ENCODE measurements at regions not wholly inside any gene's neighbourhood (a gene's known extent, or its start where the extent isn't known, plus 50 kb on each side); places are given as distances from the start of the nearest gene placed in this dataset.
"Not testable (repeated sequence)": the region's sequence is repeated elsewhere in the genome, so short reads cannot be mapped to it uniquely, and the experiment has no call there.

DNA sequence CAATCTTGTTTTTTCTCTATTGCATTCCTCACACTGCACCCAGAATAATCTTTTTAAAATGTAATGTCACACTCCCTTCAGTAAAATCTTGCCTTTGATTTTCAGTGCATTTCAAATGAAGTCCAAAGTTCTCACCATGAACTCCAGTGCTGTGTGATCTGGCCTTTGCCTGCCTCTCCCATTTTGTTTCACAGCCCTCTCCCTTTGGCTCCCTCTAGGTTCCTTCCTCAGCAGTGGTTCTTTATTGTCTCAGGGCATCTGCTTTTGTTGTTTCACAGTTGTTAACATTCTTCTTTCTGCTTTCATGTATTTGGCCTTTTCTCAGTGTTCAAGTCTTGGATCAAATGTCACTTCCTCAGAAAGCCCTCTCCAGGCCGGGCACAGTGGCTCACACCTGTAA, 84.5 kb upstream of the AMN1 start:
- intact Hi-C loops (cut with DNase I; ENCODE audit: low total_unique reads) (no loop called here), in situ Hi-C loops (cut with MboI; ENCODE audit: low sequenced_read_pairs in 4 of 4) (no loop called here)
- Histone ChIP-seq H3K4me1 (no peaks in the 10 kb centered on the region), H3K27me3 (no peaks in the 10 kb centered on the region), H3K9me3 (no peaks in the 10 kb centered on the region), H3K27ac (no peak overlapping the region), H3K4me3 (no peak overlapping the region), H3K36me3 (no peaks in the 10 kb centered on the region)
- ATAC-seq: no peak
- DNase-seq: no peak
- no peak for TF ChIP-seq POLR2A (IDR thresholded peaks at IDR 0.05)
- TF ChIP-seq, protein P1, sequence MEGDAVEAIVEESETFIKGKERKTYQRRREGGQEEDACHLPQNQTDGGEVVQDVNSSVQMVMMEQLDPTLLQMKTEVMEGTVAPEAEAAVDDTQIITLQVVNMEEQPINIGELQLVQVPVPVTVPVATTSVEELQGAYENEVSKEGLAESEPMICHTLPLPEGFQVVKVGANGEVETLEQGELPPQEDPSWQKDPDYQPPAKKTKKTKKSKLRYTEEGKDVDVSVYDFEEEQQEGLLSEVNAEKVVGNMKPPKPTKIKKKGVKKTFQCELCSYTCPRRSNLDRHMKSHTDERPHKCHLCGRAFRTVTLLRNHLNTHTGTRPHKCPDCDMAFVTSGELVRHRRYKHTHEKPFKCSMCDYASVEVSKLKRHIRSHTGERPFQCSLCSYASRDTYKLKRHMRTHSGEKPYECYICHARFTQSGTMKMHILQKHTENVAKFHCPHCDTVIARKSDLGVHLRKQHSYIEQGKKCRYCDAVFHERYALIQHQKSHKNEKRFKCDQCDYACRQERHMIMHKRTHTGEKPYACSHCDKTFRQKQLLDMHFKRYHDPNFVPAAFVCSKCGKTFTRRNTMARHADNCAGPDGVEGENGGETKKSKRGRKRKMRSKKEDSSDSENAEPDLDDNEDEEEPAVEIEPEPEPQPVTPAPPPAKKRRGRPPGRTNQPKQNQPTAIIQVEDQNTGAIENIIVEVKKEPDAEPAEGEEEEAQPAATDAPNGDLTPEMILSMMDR (IDR thresholded peaks at IDR 0.05 in 4 of 5, conservative IDR thresholded peaks at IDR 0.05 in 1 of 5): no peak

DNA sequence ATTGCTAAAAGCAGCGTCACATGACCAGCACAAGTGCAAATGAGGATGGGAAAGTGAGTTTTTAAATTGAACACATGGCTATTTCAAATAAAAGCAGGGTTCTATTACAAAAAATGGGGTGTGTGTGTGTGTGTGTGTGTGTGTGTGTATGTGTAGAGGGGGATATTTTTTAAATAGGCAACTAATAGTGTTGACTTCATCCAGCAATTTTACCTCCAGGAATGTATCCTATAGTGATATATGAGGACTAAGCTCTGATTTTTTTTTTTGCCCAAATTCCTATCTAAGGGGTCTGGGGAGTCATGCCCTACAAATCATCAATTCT, 78.9 kb upstream of the AMN1 start:
- no peak overlapping the region for H3K27ac ChIP-seq
- H3K9me3 ChIP-seq: no peaks in the 10 kb centered on the region
- TF ChIP-seq POLR2A (IDR thresholded peaks at IDR 0.05): no peak
- in situ Hi-C loops (cut with MboI; ENCODE audit: low sequenced_read_pairs in 4 of 4) (no loop called here), intact Hi-C loops (cut with DNase I; ENCODE audit: low total_unique reads) (no loop called here)
- no peaks in the 10 kb centered on the region for H3K4me1 ChIP-seq
- no peak for ATAC-seq
- DNase-seq: no peak
- H3K4me3 ChIP-seq: no peak overlapping the region
- no peaks in the 10 kb centered on the region for H3K36me3 ChIP-seq
- no peaks in the 10 kb centered on the region for H3K27me3 ChIP-seq

DNA sequence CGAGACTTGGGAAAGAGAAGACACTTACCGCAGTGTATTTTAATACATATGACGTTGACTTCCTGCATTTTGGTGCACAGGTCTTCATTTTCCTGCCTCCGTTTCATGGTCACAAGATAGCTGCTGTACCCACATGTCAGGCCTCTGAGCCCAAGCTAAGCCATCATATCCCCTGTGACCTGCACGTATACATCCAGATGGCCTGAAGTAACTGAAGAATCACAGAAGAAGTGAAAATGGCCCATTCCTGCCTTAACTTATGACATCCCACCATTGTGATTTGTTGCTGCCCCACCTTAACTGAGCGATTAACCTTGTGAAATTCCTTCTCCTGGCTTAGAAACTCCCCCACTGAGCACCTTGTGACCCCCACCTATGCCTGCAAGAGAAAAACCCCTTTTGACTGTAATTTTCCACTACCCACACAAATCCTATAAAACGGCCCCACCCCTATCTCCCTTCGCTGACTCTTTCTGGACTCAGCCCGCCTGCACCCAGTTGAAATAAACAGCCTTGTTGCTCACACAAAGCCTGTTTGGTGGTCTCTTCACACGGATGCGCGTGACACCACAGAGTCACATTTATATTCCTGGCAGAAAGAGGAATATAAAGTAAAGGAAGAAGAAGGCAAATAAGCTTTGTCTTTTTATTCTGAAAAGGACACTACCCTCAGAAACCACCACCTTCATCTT, 78.4 kb upstream of the AMN1 start:
- in situ Hi-C loops (cut with MboI; ENCODE audit: low sequenced_read_pairs in 4 of 4); H3K9me3 ChIP-seq; ATAC-seq; H3K4me1 ChIP-seq; DNase-seq; H3K4me3 ChIP-seq; H3K36me3 ChIP-seq; intact Hi-C loops (cut with DNase I; ENCODE audit: low total_unique reads); H3K27ac ChIP-seq; H3K27me3 ChIP-seq: not testable (repeated sequence)

DNA sequence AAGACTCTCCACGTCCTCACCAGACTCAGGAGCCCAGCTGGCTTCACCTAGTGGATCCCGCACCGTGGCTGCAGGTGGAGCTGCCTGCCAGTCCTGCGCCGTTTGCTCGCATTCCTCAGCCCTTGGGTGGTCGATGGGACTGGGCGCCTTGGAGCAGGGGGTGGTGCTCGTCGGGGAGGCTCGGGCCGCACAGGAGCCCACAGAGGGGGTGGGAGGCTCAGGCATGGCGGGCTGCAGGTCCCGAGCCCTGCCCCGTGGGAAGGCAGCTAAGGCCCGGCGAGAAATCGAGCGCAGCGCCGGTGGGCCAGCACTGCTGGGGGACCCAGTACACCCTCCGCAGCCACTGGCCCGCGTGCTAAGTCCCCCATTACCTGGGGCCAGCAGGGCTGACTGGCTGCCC, 76.9 kb upstream of the AMN1 start:
- H3K36me3 ChIP-seq; H3K4me1 ChIP-seq; H3K9me3 ChIP-seq; DNase-seq; H3K4me3 ChIP-seq; intact Hi-C loops (cut with DNase I; ENCODE audit: low total_unique reads); ATAC-seq; H3K27ac ChIP-seq; in situ Hi-C loops (cut with MboI; ENCODE audit: low sequenced_read_pairs in 4 of 4); H3K27me3 ChIP-seq: not testable (repeated sequence)

DNA sequence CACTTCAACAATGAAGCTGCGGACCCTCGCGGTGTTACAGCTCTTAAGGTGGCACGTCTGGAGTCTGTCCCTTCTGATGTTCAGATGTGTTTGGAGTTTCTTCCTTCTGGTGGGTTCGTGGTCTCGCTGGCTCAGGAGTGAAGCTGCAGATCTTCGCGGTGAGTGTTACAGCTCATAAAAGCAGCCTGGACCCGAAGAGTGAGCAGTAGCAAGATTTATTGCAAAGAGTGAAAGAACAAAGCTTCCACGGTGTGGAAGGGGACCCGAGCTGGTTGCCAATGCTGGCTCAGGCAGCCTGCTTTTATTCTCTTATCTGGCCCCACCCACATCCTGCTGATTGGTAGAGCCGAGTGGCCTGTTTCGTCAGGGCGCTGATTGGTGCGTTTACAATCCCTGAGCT, 75.9 kb upstream of the AMN1 start:
- in situ Hi-C loops (cut with MboI; ENCODE audit: low sequenced_read_pairs in 4 of 4): not testable (repeated sequence)

DNA sequence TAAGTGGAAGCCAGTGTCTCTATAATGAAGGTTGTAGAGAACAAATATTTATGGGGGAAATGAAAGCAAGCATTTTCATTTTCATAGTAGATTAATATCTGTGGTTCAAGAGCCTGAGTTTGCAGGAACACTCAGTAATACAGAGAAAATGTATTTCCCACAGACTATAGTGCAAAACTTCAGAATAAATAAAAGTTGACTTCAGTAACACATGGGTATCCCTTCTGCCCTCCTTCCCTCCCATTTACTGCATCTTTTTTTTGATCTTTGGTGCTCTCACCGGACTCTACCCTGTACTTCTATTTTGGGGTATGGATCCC, 75.3 kb upstream of the AMN1 start:
- Histone ChIP-seq H3K27me3 (no peaks in the 10 kb centered on the region), H3K4me1 (no peaks in the 10 kb centered on the region), H3K27ac (no peak overlapping the region), H3K36me3 (no peaks in the 10 kb centered on the region), H3K4me3 (no peak overlapping the region), H3K9me3 (no peaks in the 10 kb centered on the region)
- in situ Hi-C loops (cut with MboI; ENCODE audit: low sequenced_read_pairs in 4 of 4) (no loop called here), intact Hi-C loops (cut with DNase I; ENCODE audit: low total_unique reads) (no loop called here)
- no peak for TF ChIP-seq POLR2A (IDR thresholded peaks at IDR 0.05)
- TF ChIP-seq, protein P1 (IDR thresholded peaks at IDR 0.05 in 4 of 5, conservative IDR thresholded peaks at IDR 0.05 in 1 of 5): no peak
- ATAC-seq: no peak
- no peak for DNase-seq

More for the DNA sequence above, 75.9 kb upstream of the AMN1 start:
- DNase-seq; H3K27ac ChIP-seq; H3K27me3 ChIP-seq; ATAC-seq; H3K9me3 ChIP-seq; intact Hi-C loops (cut with DNase I; ENCODE audit: low total_unique reads); H3K4me1 ChIP-seq; H3K4me3 ChIP-seq; H3K36me3 ChIP-seq: not testable (repeated sequence)
